ENCODE measurements at regions not wholly inside any gene's neighbourhood (a gene's known extent, or its start where the extent isn't known, plus 50 kb on each side); places are given as distances from the start of the nearest gene placed in this dataset.

DNA sequence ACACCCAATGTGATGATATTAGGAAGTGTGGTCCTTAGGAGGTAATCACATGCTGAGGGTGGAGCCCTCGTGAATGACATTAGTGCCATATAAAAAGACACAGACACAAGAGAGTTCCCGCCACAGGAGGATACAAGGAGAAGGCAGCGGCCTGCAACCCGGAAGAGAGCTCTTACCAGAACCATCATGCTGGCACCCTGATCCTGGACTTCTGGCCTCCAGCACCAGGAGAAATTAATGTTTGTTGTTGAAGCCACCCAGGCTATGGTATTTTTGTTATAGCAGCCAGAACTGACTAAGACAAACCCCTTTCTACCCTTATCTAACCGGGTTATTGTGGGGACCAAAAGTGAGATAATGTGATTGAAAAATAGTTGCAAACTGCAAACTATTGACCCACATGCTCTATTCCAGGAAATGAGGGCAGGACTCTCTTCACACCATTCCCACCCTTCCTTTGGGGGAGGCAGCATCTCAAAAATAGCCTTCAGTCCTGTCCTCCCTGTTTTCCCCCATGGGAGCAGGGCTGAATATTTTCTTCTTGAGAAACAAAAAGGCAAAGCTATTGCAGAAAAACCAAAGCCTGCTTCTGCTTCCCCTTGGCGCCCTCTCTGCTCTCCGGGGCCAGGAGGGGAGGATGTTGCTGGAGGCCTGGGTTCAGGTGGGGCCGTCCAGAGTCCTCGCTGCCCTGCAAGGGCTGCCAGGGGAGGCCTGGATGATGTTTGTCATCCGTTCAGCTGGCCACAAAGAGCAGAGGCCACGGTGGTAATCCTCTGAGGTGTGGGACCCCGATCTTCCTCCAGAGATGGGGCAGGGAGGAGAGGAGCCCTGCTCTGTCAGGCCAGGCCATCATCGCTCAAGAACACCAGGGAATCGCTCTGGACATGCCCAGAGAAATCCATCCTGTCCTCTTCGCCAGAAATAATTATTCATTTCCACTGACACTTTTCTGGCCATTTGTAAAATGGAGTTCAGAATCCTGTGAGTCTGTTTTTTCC, 73.8 kb upstream of the HAAO start:
- intact Hi-C loops (cut with micrococcal nuclease), result no loop called here
- peaks cover 31% of the 10 kb centered on the region for H3K9me3 Mint-ChIP-seq
- H3K4me1 Mint-ChIP-seq (ENCODE audit: low read depth), result peaks cover 23% of the 10 kb centered on the region
- H3K27ac Mint-ChIP-seq, result peak overlapping the region; percentile 62
- peaks cover 27% of the 10 kb centered on the region for H3K36me3 Mint-ChIP-seq (ENCODE audit: low read depth)
- no peaks in the 10 kb centered on the region for H3K27me3 Mint-ChIP-seq
- H3K4me3 Mint-ChIP-seq, result no peak overlapping the region

DNA sequence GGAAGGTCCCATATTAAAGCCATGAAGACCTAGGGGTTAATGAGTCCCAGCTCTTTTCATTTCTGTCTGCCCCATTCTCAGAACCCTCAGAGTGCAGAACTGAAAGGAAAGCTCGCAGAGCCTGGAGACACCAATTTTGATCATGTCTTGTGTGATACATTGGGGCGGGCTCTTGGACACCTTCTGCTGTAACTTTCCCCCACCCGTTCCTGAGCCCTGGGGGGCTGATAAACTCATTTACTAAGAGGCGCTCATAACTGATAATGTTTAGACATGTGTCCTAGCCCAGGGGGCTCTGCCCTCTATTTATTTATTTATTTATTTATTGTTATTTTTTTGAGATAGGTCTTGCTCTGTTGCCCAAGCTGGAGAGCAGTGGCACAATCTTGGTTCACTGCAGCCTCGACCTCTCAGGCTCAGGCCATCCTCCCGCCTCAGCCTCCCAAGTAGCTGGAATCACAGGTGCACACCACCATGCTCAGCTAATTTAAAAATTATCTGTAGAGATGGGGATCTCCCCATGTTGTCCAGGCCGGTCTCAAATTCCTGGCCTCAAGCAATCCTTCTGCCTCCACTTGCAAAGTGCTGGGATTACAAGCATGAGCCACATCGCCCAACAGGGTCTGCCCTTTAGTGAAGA, 72.4 kb upstream of the HAAO start:
- no peaks in the 10 kb centered on the region for H3K27me3 Mint-ChIP-seq

DNA sequence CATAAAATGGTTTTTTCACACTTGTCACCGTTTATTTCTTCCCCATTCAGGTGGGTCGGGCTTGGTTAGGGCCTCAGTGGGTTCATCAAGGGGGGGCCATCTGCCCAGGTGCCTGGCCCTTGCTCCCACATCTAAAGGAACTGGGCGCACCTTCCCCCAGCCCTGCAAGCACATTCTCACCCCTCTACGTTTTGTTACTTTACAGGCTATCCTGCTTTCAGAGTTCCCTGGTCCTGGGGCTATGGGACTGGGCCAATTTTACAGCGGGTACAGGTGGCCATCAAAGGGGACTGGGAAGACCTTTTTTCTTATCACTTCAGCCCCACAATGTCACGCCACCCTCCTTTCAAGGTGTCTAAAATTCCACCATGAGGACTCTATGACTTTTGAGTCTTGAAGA, 71.8 kb upstream of the HAAO start:
- peaks cover 18% of the 10 kb centered on the region for H3K36me3 Mint-ChIP-seq (ENCODE audit: low read depth)

More for the DNA sequence above, 72.4 kb upstream of the HAAO start:
- H3K36me3 Mint-ChIP-seq (ENCODE audit: low read depth), result peaks cover 23% of the 10 kb centered on the region
- H3K4me3 Mint-ChIP-seq, result no peak overlapping the region
- H3K4me1 Mint-ChIP-seq (ENCODE audit: low read depth), result peaks cover 35% of the 10 kb centered on the region
- H3K9me3 Mint-ChIP-seq, result peaks cover 26% of the 10 kb centered on the region
- intact Hi-C loops (cut with micrococcal nuclease), result no loop called here
- H3K27ac Mint-ChIP-seq, result no peak overlapping the region

DNA sequence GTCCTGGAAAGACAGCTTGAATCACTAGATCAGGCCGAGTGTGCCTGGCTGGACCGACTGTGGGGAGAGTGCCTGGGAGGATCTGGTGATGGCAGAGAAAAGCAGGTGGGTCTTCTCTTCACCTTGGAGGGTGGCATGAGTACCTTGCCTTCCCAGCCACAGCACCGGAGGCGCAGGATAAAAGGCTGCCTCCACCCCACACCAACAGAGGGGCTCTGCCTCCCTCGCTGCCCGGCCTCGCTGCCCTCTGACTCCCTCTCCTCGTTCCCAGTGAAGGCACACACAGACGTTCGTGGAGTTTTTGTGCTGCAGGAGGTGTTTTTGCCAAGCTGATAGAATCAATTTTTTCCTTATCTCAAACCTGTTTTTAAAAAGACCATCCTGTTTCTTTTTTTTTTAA, 71.4 kb upstream of the HAAO start:
- Mint-ChIP-seq H3K9me3 (peaks cover 15% of the 10 kb centered on the region), H3K27ac (peak overlapping the region; percentile 68)
- intact Hi-C loops (cut with micrococcal nuclease), result no loop called here

More for the DNA sequence above, 71.8 kb upstream of the HAAO start:
- H3K27me3 Mint-ChIP-seq, result no peaks in the 10 kb centered on the region
- intact Hi-C loops (cut with micrococcal nuclease), result no loop called here
- H3K4me3 Mint-ChIP-seq, result no peak overlapping the region
- peaks cover 20% of the 10 kb centered on the region for H3K9me3 Mint-ChIP-seq
- peaks cover 36% of the 10 kb centered on the region for H3K4me1 Mint-ChIP-seq (ENCODE audit: low read depth)
- peak overlapping the region; percentile 68 for H3K27ac Mint-ChIP-seq

DNA sequence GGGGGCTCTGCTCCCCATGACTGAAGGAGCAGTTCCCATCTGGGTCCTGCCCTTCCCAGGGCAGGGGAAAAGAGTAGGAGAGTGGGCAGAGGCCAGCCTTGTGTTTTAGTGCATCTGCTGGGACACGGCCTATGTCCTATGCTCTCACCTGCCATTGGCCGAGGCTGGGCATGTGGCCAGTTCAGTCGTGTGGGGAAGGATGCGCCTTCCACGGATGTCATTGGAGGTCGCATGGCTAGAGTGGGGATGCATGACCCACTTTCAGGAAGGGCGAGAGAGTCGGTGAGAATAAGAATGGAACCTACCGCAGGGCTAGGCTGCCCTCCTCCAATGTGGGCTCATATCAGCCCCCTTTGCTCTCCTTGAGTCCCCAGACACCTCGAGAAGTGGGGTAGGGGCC, 70.9 kb upstream of the HAAO start:
- peaks cover 41% of the 10 kb centered on the region for H3K4me1 Mint-ChIP-seq (ENCODE audit: low read depth)
- H3K27ac Mint-ChIP-seq, result peak overlapping the region; percentile 68
- H3K9me3 Mint-ChIP-seq, result peaks cover 11% of the 10 kb centered on the region
- intact Hi-C loops (cut with micrococcal nuclease), result no loop called here
- H3K36me3 Mint-ChIP-seq (ENCODE audit: low read depth), result peaks cover 9% of the 10 kb centered on the region
- no peaks in the 10 kb centered on the region for H3K27me3 Mint-ChIP-seq
- no peak overlapping the region for H3K4me3 Mint-ChIP-seq

More for the DNA sequence above, 71.4 kb upstream of the HAAO start:
- Mint-ChIP-seq H3K4me1 (ENCODE audit: low read depth) (peaks cover 37% of the 10 kb centered on the region), H3K36me3 (ENCODE audit: low read depth) (peaks cover 13% of the 10 kb centered on the region), H3K4me3 (no peak overlapping the region), H3K27me3 (no peaks in the 10 kb centered on the region)

DNA sequence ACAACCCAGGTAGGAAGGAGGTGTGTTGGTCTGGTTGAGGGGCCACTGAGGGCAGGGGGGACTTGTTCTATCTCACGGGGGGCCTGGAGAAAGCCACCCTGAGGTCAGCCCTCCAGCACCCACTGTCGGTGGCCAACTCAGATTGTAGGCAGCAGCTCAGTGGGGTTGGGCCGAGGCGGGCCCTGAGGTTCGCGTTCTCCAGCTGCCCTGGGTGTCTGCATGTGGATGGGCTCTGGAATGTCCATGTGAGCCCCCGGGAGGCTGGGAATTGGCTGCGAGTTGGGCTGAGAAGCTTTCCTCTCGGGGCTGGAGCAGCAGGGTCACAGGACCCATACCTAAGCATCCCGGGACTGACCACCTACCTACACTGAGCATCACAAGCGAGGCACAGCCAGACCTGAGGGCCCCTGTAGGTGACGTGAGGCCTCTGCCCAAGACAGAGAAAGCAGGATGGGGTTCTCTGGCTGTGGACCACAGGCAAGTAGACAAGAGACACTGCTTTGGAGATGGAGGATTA, 70.3 kb upstream of the HAAO start:
- Mint-ChIP-seq H3K9me3 (peaks cover 5% of the 10 kb centered on the region), H3K27me3 (no peaks in the 10 kb centered on the region), H3K4me1 (ENCODE audit: low read depth) (peaks cover 45% of the 10 kb centered on the region), H3K4me3 (no peak overlapping the region), H3K36me3 (ENCODE audit: low read depth) (peaks cover 3% of the 10 kb centered on the region), H3K27ac (peak overlapping the region; percentile 68)
- intact Hi-C loops (cut with micrococcal nuclease), result no loop called here

DNA sequence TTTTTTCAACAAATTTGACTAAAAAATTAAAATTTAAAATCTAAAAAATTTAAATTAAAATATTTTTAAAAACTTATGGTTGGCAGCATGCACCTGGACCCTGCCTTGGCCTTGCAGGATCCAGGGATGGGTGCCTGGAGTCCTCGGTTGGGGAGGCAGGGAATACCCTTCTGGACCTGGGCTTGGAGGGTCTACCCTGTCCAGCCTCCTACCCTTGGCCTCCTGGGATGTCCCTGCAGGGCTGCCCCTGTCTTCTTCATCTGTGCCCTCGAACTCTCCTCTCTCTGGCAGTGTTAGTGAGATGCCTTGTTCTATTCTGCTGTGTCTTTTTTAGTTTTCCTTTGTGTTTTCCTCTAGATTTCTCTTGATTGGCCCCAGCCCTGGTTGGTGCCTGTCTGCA, 68.9 kb upstream of the HAAO start:
- Mint-ChIP-seq H3K27ac (peak overlapping the region; percentile 65), H3K27me3 (peaks cover 3% of the 10 kb centered on the region), H3K4me3 (no peak overlapping the region), H3K4me1 (ENCODE audit: low read depth) (peaks cover 35% of the 10 kb centered on the region), H3K9me3 (no peaks in the 10 kb centered on the region), H3K36me3 (ENCODE audit: low read depth) (no peaks in the 10 kb centered on the region)
- intact Hi-C loops (cut with micrococcal nuclease), result no loop called here

DNA sequence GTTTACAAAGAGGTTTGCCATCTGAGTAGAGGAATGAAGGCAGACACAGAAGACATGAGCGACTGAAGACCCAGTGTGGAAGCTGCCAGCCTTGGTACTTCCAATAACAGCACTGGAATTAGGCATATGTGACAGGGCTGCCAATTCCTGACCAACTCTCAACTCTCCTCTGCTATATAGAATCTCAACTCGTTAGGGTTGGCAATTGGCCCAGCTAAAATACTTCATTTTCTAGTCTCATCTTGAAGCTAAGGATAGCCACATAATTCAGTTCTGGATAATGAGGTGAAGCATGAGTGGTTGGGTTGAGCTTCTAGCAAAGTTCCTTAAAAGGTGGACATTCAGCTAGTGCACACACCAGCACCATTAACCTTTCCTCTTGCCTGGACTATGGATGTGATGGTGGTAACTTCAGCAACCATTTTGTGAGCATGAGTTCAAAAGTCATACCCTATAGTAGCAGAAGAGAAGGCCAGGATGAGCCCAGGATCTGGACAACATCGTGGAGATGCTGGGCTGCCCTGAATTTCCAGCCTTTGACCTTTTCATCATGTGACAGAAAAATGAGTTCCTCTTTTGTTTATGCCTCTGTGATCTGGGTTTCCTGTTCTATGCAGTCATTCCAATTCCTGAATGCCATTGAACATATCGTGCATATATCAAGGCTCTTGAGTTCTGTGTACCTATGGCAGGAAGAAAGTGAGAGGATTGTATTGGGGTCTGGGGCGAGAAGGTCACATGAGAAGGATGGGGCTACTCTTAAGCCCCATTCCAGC, 68.1 kb upstream of the HAAO start:
- H3K27me3 Mint-ChIP-seq, result peaks cover 3% of the 10 kb centered on the region
- H3K36me3 Mint-ChIP-seq (ENCODE audit: low read depth), result no peaks in the 10 kb centered on the region
- H3K4me3 Mint-ChIP-seq, result no peak overlapping the region
- H3K9me3 Mint-ChIP-seq, result no peaks in the 10 kb centered on the region
- peaks cover 27% of the 10 kb centered on the region for H3K4me1 Mint-ChIP-seq (ENCODE audit: low read depth)
- intact Hi-C loops (cut with micrococcal nuclease), result no loop called here
- H3K27ac Mint-ChIP-seq, result peak overlapping the region; percentile 65

DNA sequence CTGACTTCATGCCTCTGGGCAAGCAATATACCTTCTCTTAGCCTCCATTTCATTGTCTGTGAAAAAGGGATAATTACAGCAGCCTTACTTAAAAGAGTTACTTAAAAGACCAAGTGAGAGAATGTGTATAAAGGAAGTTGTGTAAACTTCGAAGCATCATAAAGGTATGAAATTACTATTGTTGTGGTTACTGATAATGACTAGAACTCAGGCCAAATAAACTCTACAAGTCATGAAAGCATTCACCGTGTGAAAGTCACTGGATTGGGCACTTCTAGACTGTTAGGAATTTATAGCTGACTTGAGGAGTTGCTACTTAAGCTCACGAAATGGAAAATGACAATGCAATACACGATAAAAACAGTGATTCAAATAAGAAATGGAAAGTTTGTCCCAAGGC, 67.4 kb upstream of the HAAO start:
- H3K9me3 Mint-ChIP-seq, result no peaks in the 10 kb centered on the region
- H3K27me3 Mint-ChIP-seq, result peaks cover 3% of the 10 kb centered on the region
- H3K36me3 Mint-ChIP-seq (ENCODE audit: low read depth), result no peaks in the 10 kb centered on the region
- peaks cover 27% of the 10 kb centered on the region for H3K4me1 Mint-ChIP-seq (ENCODE audit: low read depth)
- intact Hi-C loops (cut with micrococcal nuclease), result loop anchor here (1.0 to 10.0 kb wide), 4 partner anchors 88 to 623 kb away; no protein-coding TSS in a partner anchor
- peak overlapping the region; percentile 65 for H3K27ac Mint-ChIP-seq
- no peak overlapping the region for H3K4me3 Mint-ChIP-seq

DNA sequence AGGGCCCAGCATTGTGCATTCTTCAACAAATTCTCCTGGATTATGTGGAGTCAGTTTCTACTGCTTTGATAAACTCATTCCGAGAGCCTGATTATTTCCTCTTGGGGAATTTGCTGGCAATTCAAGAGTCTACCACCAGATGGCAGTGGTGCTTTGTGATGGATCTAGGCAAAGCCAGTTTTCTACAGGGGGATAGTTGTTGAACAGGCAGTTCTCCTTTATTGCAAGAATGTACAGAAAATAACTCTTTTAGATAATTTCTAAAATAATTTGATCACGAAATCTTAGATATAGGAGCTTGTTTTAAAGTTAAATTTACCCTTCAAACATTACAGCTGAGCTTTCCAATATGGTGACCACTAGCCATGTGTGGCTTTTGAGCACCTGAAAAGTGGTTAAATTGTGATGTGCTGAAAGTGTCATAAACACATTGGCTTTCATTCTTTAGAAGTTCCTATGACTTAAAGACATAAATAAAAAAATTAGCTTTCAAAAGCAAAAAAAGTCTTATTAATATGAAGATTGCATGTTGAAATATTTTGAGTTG, 66.7 kb upstream of the HAAO start:
- intact Hi-C loops (cut with micrococcal nuclease), result loop anchor here (1.0 to 10.0 kb wide), 4 partner anchors 88 to 623 kb away; no protein-coding TSS in a partner anchor
- H3K36me3 Mint-ChIP-seq (ENCODE audit: low read depth), result no peaks in the 10 kb centered on the region
- H3K4me3 Mint-ChIP-seq, result no peak overlapping the region
- H3K9me3 Mint-ChIP-seq, result no peaks in the 10 kb centered on the region
- H3K27ac Mint-ChIP-seq, result no peak overlapping the region
- H3K27me3 Mint-ChIP-seq, result peaks cover 3% of the 10 kb centered on the region
- H3K4me1 Mint-ChIP-seq (ENCODE audit: low read depth), result peaks cover 27% of the 10 kb centered on the region

DNA sequence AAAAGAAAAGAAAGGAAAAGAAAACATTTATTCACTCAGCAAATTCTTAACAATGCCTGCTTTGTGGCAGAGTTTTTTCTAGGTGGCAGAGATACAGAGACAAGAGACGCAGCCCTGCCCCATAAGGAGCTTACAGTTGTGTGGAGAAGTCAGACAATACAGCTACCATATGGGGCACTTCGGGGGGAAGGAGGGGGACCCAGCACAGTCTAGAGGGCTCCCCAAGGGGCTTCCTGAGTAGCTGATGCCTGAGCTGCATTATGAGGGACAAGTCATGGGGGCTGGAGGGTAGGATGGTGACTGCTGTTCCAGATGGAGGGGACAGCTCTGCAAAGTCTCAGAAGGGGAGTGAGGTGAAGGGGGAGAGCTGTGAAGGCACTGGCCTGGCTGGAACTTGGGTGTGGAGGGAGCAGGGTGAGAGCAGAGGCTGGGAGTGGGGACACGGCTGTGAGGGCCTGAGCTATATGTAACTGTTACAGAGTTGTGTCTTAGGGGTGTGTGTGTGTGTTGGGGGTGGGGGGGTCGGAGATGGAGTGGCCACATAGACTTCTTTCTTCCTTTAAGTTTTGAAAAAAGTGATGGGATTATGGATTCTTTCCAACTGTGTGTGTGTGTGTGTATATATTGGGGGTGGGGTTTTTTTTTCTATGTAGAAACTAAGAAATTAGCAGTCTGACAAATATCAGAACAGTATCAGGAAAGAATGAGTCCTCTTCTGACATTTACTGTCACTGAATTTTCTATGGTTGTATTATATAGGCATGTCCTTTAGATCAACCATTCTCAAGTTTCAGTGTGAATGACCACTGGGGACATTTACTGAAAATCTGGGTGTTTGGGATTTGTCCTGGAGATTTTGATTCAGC, 66.0 kb upstream of the HAAO start:
- Mint-ChIP-seq H3K27ac (peak overlapping the region; percentile 51), H3K4me3 (no peak overlapping the region), H3K9me3 (no peaks in the 10 kb centered on the region), H3K4me1 (ENCODE audit: low read depth) (peaks cover 27% of the 10 kb centered on the region), H3K36me3 (ENCODE audit: low read depth) (no peaks in the 10 kb centered on the region), H3K27me3 (peaks cover 3% of the 10 kb centered on the region)
- intact Hi-C loops (cut with micrococcal nuclease), result loop anchor here (1.0 to 10.0 kb wide), 4 partner anchors 89 to 624 kb away; no protein-coding TSS in a partner anchor

DNA sequence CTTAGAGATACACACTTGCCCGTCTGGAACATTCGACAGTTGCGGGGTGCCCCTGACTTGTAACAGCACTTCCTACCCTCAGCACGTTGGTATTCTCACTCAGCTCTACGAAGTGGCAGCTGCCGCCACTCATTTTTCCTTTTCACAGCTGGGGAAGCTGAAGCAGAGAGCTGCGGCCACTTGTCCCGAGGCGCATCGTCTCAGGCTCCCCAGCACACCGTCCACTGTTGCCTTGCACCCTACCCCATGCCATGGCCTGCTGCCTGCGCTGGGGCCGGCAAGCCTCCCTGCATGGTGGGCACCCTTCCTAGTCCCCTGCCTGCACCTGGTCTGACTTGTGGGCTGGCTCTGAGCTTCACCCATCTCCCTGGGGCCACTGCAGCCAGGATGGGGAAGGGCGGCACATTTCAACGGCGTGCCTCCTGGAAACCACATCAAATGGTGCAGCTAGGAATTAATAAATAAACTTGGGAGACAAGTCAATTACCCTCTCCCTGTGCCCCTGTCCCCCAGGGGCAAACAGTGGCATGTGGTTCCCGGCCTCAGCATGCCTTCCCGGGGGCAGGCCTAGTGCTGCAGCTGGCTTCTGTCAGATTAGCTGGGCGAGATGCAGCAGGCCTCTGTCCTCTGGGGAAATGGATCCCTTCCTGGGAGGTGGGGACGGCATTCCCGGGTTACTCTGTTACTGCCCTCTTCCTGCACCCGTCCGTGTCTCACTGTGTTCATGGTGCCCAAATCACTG, 64.7 kb upstream of the HAAO start:
- intact Hi-C loops (cut with micrococcal nuclease), result loop anchor here (5.0 to 10.0 kb wide), 3 partner anchors 90 to 625 kb away; no protein-coding TSS in a partner anchor
- peaks cover 3% of the 10 kb centered on the region for H3K27me3 Mint-ChIP-seq
- no peaks in the 10 kb centered on the region for H3K36me3 Mint-ChIP-seq (ENCODE audit: low read depth)
- H3K4me3 Mint-ChIP-seq, result no peak overlapping the region
- H3K27ac Mint-ChIP-seq, result no peak overlapping the region
- H3K4me1 Mint-ChIP-seq (ENCODE audit: low read depth), result peaks cover 27% of the 10 kb centered on the region
- no peaks in the 10 kb centered on the region for H3K9me3 Mint-ChIP-seq
